SK-N-SH (cell line): ENCODE measurements at regions not wholly inside any gene's neighbourhood (a gene's known extent, or its start where the extent isn't known, plus 50 kb on each side); places are given as distances from the start of the nearest gene placed in this dataset.

Experiments
- CTCF ChIA-PET: fragments of 300-600, 350-600 bp; formaldehyde crosslinking; extraction: SDS; loops from one replicate; lab custom pipeline; 2021; lab: Yijun Ruan, JAX
- POLR2A ChIA-PET: fragments of 350-600 bp; sonication (Branson Sonifier 250); formaldehyde crosslinking; extraction: SDS; loops from one replicate; lab custom pipeline; 2020; ENCODE audit warnings: antibody characterized with exemption, inconsistent platforms; lab: Yijun Ruan, JAX
- DNase-seq: peaks from one replicate; pipeline ENCODE4 v3.0.0; 2012
- H2AFZ ChIP-seq: fragments of 200-600 bp; sonication (generic); 2 replicates; pipeline ENCODE4 v1.8.1; 2016; ENCODE audit warnings: antibody characterized with exemption, mild to moderate bottlenecking, low read depth
- H3F3A ChIP-seq: fragments of 200-600 bp; sonication (generic); replicated peaks from 2 replicates; pipeline ENCODE3; 2016; ENCODE audit warnings: antibody characterized with exemption, mild to moderate bottlenecking; ENCODE audit not compliant: insufficient read depth
- H3K27ac ChIP-seq, 2 experiments: fragments of 200-500 bp in 1 of 2; fragments of 200-600 bp in 1 of 2; sonication (Bioruptor generic) in 1 of 2; sonication (generic), shearing (Covaris generic) in 1 of 2; 2 replicates each; pipeline versions ENCODE4 v1.5.1 to v1.6.1; 2014 to 2016; ENCODE audit warnings: low read depth in 2 of 2, inconsistent platforms in 1 of 2, low read length in 1 of 2, mild to moderate bottlenecking in 1 of 2, mixed read lengths in 1 of 2
- H3K27me3 ChIP-seq: fragments of 200-600 bp; sonication (generic), shearing (Covaris generic); 2 replicates; pipeline ENCODE4 v1.6.1; 2016; ENCODE audit warnings: mixed run types; ENCODE audit not compliant: insufficient read depth
- H3K36me3 ChIP-seq, 2 experiments: fragments of 200-500 bp in 1 of 2; fragments of 200-600 bp in 1 of 2; sonication (Bioruptor generic) in 1 of 2; sonication (generic) in 1 of 2; replicated peaks in 1 of 2; 2 replicates each; pipeline versions ENCODE3 to v1.5.1; 2014 to 2016; ENCODE audit warnings: low read length in 1 of 2, mild to moderate bottlenecking in 1 of 2; ENCODE audit not compliant: insufficient read depth in 2 of 2, control insufficient read depth in 1 of 2
- H3K4me1 ChIP-seq, 2 experiments: fragments of 200-500 bp in 1 of 2; fragments of 200-600 bp in 1 of 2; sonication (Bioruptor generic) in 1 of 2; sonication (generic), shearing (Covaris generic) in 1 of 2; 2 replicates each; pipeline versions ENCODE4 v1.5.1 to v1.6.1; 2014 to 2016; ENCODE audit warnings: low read depth in 1 of 2, low read length in 1 of 2, mixed run types in 1 of 2; ENCODE audit not compliant: insufficient read depth in 2 of 2, control insufficient read depth in 1 of 2
- H3K4me2 ChIP-seq: fragments of 200-600 bp; sonication (generic), shearing (Covaris generic); 2 replicates; pipeline ENCODE4 v1.6.1; 2017; ENCODE audit warnings: mixed run types
- H3K4me3 ChIP-seq, 2 experiments: fragments of 200-500 bp in 1 of 2; fragments of 200-600 bp in 1 of 2; sonication (Bioruptor generic) in 1 of 2; sonication (generic), shearing (Covaris generic) in 1 of 2; 2 replicates each; pipeline versions ENCODE4 v1.5.1 to v1.8.1; 2014 to 2016; ENCODE audit warnings: low read depth in 2 of 2, inconsistent platforms in 1 of 2, low read length in 1 of 2, mild to moderate bottlenecking in 1 of 2, mixed read lengths in 1 of 2, moderate library complexity in 1 of 2
- H3K79me2 ChIP-seq: fragments of 200-600 bp; sonication (generic); 2 replicates; pipeline ENCODE4 v1.8.1; 2017; ENCODE audit warnings: mild to moderate bottlenecking; ENCODE audit not compliant: insufficient read depth
- H3K9ac ChIP-seq: fragments of 200-600 bp; sonication (generic); 2 replicates; pipeline ENCODE4 v1.6.1; 2017; ENCODE audit warnings: mixed run types
- H3K9me2 ChIP-seq: fragments of 200-600 bp; sonication (generic); 2 replicates; pipeline ENCODE4 v1.6.1; 2017; ENCODE audit warnings: mixed run types
- H3K9me3 ChIP-seq: fragments of 200-600 bp; sonication (generic); 2 replicates; pipeline ENCODE4 v1.6.1; 2017; ENCODE audit warnings: mixed run types, mild to moderate bottlenecking, moderate library complexity
- H4K20me1 ChIP-seq: fragments of 200-600 bp; sonication (generic); 2 replicates; pipeline ENCODE4 v1.6.1; 2017; ENCODE audit warnings: mild to moderate bottlenecking, mixed run types; ENCODE audit not compliant: insufficient read depth
- EP300 ChIP-seq, 2 experiments: IDR thresholded peaks; 2 replicates each; pipeline versions ENCODE4 v1.4.0 to v1.6.1; 2012; ENCODE audit warnings: borderline replicate concordance in 1 of 2, low read depth in 1 of 2, low read length in 1 of 2
- FOXJ3 ChIP-seq: sonication (generic); formaldehyde crosslinking; IDR thresholded peaks from 2 replicates; pipeline ENCODE4 v1.5.1; 2020; ENCODE audit warnings: mild to moderate bottlenecking, missing genetic modification reagents
- JUND ChIP-seq: IDR thresholded peaks from 2 replicates; pipeline ENCODE4 v1.4.0; 2012
- MXI1 ChIP-seq: IDR thresholded peaks from 2 replicates; pipeline ENCODE4 v1.6.1; 2012; ENCODE audit warnings: mild to moderate bottlenecking, low read depth, low read length, improper control_type of control experiment
- NRF1 ChIP-seq: IDR thresholded peaks from 2 replicates; pipeline ENCODE4 v1.6.1; 2012; ENCODE audit warnings: low read depth, mild to moderate bottlenecking, low read length
- RAD21 ChIP-seq: IDR thresholded peaks from 2 replicates; pipeline ENCODE4 v1.6.1; 2012; ENCODE audit warnings: mild to moderate bottlenecking, low read length
- REST ChIP-seq: IDR thresholded peaks from 2 replicates; pipeline ENCODE4 v1.6.1; 2012; ENCODE audit warnings: mild to moderate bottlenecking, low read depth, low read length, moderate library complexity
- SIN3A ChIP-seq: IDR thresholded peaks from 2 replicates; pipeline ENCODE4 v1.6.1; 2012; ENCODE audit warnings: low read depth, mild to moderate bottlenecking, low read length, moderate library complexity, borderline replicate concordance
- SMC3 ChIP-seq: IDR thresholded peaks from 2 replicates; pipeline ENCODE4 v1.6.1; 2012; ENCODE audit warnings: low read depth, low read length, improper control_type of control experiment
- TAF1 ChIP-seq: IDR thresholded peaks from 2 replicates; pipeline ENCODE4 v1.6.1; 2012; ENCODE audit warnings: low read depth, mild to moderate bottlenecking, low read length, moderate library complexity, borderline replicate concordance
- TCF12 ChIP-seq: IDR thresholded peaks from 2 replicates; pipeline ENCODE4 v1.4.0; 2012
- USF1 ChIP-seq: IDR thresholded peaks from 2 replicates; pipeline ENCODE4 v1.4.0; 2012; ENCODE audit warnings: low read depth, borderline replicate concordance
- ZBTB33 ChIP-seq: IDR thresholded peaks from 2 replicates; pipeline ENCODE4 v1.4.0; 2012; ENCODE audit warnings: low read depth, borderline replicate concordance
- WGBS: methylation state at CpG from one replicate; pipeline ENCODE4 v1.1.6; 2017; ENCODE audit warnings: low lambda C conversion rate; 5-methylcytosine and 5-hydroxymethylcytosine counted together
- TF ChIP-seq, protein P1 (sequence below): IDR thresholded peaks from 2 replicates; pipeline ENCODE4 v1.4.0; 2012; ENCODE audit warnings: low read depth

- ChIA-PET CTCF (no interaction called here), POLR2A (no interaction called here)
- Histone ChIP-seq H4K20me1 (peaks cover 14% of the 10 kb centered on the region; the same call in 1 of the 2 replicates), H3K9me3 (peaks cover 3% of the 10 kb centered on the region; the same call in 1 of the 2 replicates), H3K36me3 (peaks cover 0 to 12% of the 10 kb centered on the region in 2 experiments), H3K4me3 (no peak overlapping the region), H3K4me2 (no peak overlapping the region), H3K9me2 (no peaks in the 10 kb centered on the region), H3K4me1 (no peaks in the 10 kb centered on the region), H3F3A (peaks cover 14% of the 10 kb centered on the region), H3K79me2 (peaks cover 96% of the 10 kb centered on the region), H3K9ac (no peak overlapping the region), H3K27me3 (no peaks in the 10 kb centered on the region), H3K27ac (no peak overlapping the region), H2AFZ (no peak overlapping the region)
- 100% methylated on average over 1 of the region's 1 CpG for WGBS
- DNase-seq: no peak
- no peak for TF ChIP-seq TAF1
- no peak for TF ChIP-seq SMC3
- TF ChIP-seq FOXJ3 (CRISPR knock-in tag): no peak
- TF ChIP-seq MXI1: no peak
- no peak for TF ChIP-seq RAD21
- TF ChIP-seq REST: no peak
- TF ChIP-seq JUND: no peak
- TF ChIP-seq SIN3A: no peak
- TF ChIP-seq NRF1: no peak
- TF ChIP-seq ZBTB33: no peak
- TF ChIP-seq, protein P1, sequence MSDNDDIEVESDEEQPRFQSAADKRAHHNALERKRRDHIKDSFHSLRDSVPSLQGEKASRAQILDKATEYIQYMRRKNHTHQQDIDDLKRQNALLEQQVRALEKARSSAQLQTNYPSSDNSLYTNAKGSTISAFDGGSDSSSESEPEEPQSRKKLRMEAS: no peak
- no peak for TF ChIP-seq EP300 (IDR thresholded peaks at IDR 0.05; ENCODE audit: borderline replicate concordance in 1 of 2, low read depth in 1 of 2, low read length in 1 of 2)
- TF ChIP-seq TCF12: no peak
- TF ChIP-seq USF1: no peak
Measured at GRCh38 chr11:33437529-33437928, 180.3 kb downstream of the HIPK3 start.
